A549 (cell line): ENCODE measurements at regions not wholly inside any gene's neighbourhood (a gene's known extent, or its start where the extent isn't known, plus 50 kb on each side); places are given as distances from the start of the nearest gene placed in this dataset.

ENCODE experiments used
- BHLHE40 ChIP-seq: IDR thresholded peaks from 2 replicates; pipeline ENCODE4 v1.6.1; 2012; ENCODE audit warnings: low read depth, low read length, inconsistent platforms
- CEBPB ChIP-seq, 2 experiments: fragments of >200 bp in 1 of 2; sonication (Bioruptor Twin) in 1 of 2; formaldehyde crosslinking in 1 of 2; IDR thresholded peaks; 2 replicates each; pipeline ENCODE4 v1.6.1; 2012 to 2016
- CHD4 ChIP-seq: fragments of 200-600 bp; sonication (generic); IDR thresholded peaks from 2 replicates; pipeline ENCODE4 v1.6.1; 2016; ENCODE audit warnings: antibody characterized with exemption, mild to moderate bottlenecking, borderline replicate concordance
- EP300 ChIP-seq, 2 experiments: fragments of >200 bp; sonication (Bioruptor Twin); formaldehyde crosslinking; IDR thresholded peaks; 2 replicates in 1 of 2; 3 replicates in 1 of 2; pipeline ENCODE4 v1.6.1; 2016 to 2017
- MAFK ChIP-seq: fragments of 450-650 bp; IDR thresholded peaks from 2 replicates; pipeline ENCODE4 v1.6.1; 2014; ENCODE audit not compliant: partially characterized antibody
- POLR2AphosphoS2 ChIP-seq: conservative IDR thresholded peaks from 2 replicates; pipeline ENCODE4 v1.6.1; 2012; ENCODE audit warnings: low read length, improper control_type of control experiment, inconsistent platforms
- SMC3 ChIP-seq: fragments of >200 bp; sonication (Bioruptor Twin); formaldehyde crosslinking; IDR thresholded peaks from 3 replicates; pipeline ENCODE4 v1.6.1; 2018; ENCODE audit warnings: inconsistent platforms
- TF ChIP-seq, protein P1 (sequence below): fragments of >200 bp; sonication (Bioruptor Twin); formaldehyde crosslinking; IDR thresholded peaks from 3 replicates; pipeline ENCODE4 v1.5.1; 2016
- TF ChIP-seq, protein P2 (sequence below): fragments of >200 bp; sonication (Bioruptor Twin); formaldehyde crosslinking; IDR thresholded peaks from 2 replicates; pipeline ENCODE4 v1.6.1; 2016

DNA sequence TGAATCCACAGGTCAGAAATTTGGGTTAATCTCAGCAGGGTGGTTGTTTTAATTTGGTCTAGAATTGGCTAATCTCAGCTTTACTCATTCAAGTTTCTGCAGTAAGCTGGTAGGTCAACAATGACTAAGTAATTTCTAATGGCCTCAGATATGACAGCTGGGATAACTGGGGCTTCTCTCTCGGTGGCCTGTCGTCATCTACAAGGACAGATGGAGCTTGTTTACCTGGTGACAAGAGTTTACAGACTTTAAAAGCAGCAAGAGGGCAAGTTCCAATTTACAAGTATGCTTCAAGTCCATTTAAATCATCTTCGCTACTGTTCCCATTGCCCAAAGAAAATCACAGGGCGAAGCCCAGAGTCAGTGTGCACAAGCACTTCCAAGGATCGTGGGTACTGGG lies 453.9 kb downstream of the PDHA2 start:
- TF ChIP-seq EP300 (IDR thresholded peaks at IDR 0.05), result no peak
- TF ChIP-seq, protein P1, sequence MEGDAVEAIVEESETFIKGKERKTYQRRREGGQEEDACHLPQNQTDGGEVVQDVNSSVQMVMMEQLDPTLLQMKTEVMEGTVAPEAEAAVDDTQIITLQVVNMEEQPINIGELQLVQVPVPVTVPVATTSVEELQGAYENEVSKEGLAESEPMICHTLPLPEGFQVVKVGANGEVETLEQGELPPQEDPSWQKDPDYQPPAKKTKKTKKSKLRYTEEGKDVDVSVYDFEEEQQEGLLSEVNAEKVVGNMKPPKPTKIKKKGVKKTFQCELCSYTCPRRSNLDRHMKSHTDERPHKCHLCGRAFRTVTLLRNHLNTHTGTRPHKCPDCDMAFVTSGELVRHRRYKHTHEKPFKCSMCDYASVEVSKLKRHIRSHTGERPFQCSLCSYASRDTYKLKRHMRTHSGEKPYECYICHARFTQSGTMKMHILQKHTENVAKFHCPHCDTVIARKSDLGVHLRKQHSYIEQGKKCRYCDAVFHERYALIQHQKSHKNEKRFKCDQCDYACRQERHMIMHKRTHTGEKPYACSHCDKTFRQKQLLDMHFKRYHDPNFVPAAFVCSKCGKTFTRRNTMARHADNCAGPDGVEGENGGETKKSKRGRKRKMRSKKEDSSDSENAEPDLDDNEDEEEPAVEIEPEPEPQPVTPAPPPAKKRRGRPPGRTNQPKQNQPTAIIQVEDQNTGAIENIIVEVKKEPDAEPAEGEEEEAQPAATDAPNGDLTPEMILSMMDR, result no peak
- no peak for TF ChIP-seq BHLHE40
- TF ChIP-seq MAFK, result no peak
- TF ChIP-seq, protein P2, sequence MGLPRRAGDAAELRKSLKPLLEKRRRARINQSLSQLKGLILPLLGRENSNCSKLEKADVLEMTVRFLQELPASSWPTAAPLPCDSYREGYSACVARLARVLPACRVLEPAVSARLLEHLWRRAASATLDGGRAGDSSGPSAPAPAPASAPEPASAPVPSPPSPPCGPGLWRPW, result no peak
- TF ChIP-seq POLR2AphosphoS2, result no peak
- TF ChIP-seq SMC3, result no peak
- no peak for TF ChIP-seq CHD4
- no peak for TF ChIP-seq CEBPB (IDR thresholded peaks at IDR 0.05)
